Islet of Langerhans (tissue), 1 donor: ENCODE measurements at regions not wholly inside any gene's neighbourhood (a gene's known extent, or its start where the extent isn't known, plus 50 kb on each side); places are given as distances from the start of the nearest gene placed in this dataset.
"Not testable (repeated sequence)": the region's sequence is repeated elsewhere in the genome, so short reads cannot be mapped to it uniquely, and the experiment has no call there.

ENCODE experiments used
- FAIRE-seq: peaks from one replicate; lab custom pipeline; 2011; peaks lifted over from hg19 to GRCh38; lab: Jason Lieb, UNC

DNA sequence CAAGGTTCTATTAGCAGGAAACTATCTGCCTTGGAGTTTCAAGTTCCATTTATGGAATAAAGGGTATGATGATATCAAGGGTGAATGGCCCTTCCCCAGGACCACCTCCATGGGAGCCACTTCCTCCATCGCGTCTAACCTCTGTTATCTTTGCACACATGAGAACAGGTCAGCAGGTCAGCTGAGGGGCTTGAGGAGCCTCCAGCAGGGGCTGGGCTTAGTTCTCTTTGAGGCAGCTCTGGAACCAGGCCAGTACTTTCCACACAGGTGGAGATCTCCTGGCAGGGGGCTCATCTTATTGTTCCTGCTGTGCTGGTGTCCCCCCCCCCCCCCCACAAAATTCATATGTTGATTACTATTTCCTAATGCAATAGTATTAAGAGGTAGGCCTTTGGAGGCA lies 472.2 kb upstream of the ZMIZ1 start:
- FAIRE-seq = no peak

DNA sequence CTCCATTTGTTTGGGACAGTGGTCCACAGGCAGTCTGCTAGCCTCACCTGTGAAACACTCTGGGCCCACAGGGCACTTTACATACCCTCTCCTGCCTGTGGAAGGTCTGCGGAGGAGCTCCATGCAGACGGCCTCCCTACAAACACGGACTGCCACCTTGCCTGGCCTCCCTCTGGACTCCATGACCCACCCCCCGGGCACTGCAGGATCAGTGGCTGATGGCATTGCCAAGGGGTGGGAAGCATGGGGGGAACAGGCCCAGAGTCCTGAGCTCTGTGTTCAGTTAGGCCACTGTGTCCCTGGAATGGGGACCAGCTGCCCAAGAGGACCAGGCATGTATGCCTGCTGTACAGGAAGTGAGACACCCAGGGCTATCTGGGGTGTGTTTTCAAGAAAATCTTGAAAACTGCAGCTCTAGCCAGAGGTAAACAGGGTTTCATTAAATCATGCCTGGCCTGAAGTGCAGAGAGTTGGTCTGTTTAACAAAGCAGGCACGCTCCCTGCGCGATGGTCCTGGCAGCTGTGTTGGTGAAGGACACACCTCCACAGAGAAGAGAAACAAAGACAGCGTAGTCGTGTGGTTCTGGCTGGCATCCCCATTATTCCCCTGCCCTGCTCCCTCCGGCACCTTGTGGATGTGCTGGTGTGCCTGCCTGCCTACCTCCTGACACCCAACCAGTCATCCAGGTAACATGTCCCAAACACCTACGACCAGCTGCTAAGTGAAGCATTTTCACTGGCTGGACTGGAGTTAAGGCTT lies 470.8 kb upstream of the ZMIZ1 start:
- FAIRE-seq = no peak

DNA sequence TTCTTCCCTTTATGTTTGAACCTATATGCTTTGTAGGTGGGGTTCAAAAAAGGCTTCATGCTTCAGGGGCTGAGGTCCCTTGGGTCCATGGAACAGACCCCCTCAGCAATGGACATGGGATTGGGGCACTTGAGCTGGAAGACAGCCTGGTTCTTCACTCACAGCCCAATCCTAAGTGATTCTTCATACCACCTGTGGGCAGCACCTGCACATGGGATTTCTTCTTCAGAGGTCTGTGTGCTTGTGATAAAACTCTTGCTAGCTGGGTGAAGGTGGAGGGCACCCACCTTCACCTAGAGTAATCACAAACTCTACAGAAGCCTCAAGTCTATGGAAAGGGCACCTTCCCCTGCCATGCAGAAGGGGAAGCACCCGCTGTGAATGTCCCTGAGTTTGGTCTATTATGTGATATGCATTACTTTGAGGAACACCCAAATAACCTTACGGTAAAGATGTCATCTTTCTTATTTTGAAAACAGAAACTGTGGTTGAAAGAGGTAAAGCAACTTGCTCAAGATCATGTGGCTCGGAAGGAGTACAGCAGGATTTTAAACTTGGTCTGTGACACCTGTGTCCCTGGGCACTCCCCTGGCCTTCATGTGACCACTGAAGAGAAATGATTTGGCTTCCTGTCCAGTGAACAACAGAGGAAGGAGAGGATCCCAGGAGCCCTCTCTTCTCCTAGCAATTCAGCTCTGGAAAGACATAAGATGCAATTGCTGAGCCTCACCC lies 469.5 kb upstream of the ZMIZ1 start:
- FAIRE-seq = no peak

DNA sequence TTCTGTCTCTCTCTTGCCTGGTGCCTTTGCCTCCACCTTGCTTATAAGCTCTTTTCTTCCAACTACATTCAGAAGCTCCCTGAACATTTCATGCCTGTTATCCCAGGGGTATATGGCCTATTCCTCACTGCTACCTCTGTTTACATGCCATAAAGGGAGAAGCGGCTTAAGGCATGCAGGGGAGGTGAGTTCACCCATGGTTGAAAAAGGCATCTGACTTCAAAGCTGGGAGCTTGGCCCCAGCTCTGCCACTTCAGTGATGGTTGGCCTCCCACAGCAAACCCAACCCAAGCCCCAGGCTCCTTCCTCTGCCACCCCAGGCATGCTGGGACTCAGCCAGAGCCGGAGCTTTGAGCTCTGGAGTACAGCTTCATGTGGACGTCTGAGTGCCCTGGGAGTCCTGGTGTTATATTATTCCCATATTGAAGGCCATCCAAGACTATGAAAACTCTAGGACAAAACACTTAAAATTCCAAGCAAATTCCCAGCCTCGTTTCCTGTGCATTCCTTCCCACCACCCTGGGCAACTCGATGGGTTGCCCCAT lies 468.6 kb upstream of the ZMIZ1 start:
- no peak for FAIRE-seq

DNA sequence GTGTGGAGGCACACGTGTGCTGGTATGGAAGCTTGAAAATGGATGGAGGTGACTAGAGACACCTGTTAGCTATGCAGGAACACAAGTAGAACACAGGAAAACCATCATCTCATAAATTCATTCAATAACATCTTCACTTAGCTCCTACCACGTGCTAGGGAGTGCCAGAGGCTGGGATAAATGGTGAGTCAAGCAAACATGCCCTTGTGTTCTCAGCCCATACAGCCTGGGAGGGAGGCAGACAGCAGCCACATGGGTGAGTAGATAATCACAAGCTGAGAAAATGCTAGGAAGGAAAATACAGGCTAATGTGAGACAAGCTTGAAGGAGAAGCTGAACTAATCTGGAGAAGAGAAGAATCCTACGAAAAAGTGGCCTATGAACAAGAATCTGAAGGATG lies 468.0 kb upstream of the ZMIZ1 start:
- no peak for FAIRE-seq

DNA sequence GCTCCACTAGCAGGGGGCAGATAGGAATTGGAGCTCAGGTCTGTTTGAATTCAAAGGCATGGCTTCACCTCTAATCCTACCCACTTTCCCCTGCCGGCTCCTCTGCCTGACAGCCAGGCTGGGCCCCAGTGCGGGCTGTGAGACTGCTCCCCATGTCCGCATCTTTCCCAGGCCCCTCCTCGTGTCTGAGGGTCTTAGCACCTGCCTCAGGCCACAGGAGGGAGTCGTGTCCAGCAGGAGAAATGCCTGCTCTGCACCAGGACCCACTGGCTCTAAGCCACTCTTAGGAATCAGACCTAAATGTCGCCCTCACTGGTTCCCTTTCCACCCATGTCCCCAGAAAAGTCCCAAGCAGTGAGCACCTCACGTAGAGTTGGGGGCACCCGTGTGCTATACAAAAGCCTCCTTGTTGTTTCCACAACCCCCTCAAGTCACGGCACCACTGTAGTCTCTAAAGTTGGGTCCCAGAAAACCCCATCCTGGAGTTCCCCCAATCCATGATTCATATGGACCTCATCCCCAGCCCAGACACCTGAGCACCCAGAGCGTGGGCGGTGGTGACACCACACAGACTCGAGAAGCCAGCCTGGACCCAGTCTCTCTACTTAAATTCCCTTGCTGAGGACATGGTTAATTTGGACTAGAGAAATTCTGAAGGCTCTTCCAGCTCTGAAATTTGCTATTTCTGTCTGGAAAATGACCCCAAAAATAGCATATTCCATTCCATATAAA lies 466.4 kb upstream of the ZMIZ1 start:
- FAIRE-seq = no peak

DNA sequence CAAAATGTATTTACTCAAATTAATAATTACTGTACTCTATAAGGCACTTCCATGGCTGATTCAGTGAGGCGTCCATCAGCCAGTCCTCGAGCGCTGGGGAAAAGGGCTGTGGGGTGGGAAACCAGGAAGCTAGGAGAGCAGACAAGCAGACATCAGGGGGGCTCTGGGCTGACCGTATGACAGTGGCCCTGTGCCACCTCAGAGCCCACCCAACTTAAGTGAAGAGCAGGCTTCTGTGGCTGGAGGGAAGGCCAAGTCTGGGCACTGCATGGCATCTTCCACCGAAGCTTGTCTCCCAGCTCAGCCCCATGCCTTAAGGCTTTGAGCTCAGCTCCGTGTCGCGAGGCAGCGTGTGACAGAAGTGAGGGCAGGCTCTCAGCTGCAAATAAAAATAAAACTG lies 464.5 kb upstream of the ZMIZ1 start:
- FAIRE-seq = no peak

DNA sequence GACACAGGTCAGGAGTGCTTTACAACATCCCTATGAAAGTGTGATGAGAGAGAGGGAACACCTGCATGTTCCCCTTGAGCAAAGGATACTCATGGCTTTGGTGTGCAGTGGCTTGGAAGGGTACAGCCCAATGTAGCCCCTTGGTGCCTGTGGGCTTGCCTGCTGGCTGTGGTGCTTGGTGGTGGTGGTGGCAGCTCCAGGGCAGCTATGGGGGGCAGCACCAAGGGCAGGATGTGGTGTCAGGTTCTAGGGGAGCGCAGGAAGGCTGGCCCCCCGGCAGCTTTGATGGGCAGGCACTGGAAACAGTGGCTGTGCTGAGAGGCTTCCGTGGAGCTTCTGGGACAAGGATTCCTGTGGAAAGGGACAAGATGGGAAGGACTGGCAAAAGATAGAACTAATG lies 464.0 kb upstream of the ZMIZ1 start:
- no peak for FAIRE-seq

DNA sequence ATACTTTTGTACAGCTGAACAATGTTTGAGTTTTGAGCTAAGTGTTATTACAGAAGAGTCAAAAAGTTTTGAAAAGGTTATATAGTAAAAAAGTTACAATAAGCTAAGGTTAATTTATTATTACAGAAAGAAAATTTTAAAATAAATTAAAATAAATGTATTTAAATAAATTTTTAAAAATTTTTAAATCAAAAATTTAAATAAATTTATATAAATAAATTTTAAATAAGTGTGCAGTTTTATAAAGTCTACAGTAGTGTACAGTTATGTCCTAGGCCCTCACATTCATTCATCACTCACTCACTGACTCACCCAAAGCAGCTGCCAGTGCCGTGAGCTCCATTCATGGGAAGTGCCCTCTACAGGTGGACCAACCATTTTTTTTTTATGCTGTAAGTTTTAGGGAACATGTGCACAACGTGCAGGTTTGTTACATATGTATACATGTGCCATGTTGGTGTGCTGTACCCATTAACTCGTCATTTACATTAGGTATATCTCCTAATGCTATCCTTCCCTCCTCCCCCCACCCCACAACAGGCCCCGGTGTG lies 462.9 kb upstream of the ZMIZ1 start:
- FAIRE-seq = no peak

DNA sequence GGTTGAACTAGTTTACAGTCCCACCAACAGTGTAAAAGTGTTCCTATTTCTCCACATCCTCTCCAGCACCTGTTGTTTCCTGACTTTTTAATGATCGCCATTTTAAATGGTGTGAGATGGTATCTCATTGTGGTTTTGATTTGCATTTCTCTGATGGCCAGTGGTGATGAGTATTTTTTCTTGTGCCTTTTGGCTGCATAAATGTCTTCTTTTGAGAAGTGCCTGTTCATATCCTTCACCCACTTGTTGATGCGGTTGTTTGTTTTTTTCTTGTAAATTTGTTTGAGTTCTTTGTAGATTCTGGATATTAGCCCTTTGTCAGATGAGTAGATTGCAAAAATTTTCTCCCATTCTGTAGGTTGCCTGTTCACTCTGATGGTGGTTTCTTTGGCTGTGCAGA lies 462.0 kb upstream of the ZMIZ1 start:
- FAIRE-seq = not testable (repeated sequence)

DNA sequence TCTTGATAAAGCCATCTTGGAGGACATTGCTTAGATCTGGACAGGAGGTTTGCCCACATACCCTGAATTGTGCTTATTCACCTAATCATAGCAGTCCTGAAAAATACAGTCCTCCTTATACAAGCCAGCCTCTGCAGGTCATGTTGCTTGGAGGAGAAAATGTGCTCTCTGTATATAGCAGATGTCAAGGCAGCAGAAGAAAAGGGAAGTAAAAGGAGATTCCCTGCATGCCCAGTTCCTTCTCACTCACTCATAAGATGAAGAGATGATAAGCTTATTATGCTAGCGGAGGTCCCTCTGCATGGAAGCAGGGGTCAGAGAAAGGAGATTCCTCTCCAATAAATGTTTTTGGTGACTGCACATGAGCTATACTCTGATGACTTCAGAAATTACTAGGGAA lies 458.8 kb upstream of the ZMIZ1 start:
- FAIRE-seq = no peak

DNA sequence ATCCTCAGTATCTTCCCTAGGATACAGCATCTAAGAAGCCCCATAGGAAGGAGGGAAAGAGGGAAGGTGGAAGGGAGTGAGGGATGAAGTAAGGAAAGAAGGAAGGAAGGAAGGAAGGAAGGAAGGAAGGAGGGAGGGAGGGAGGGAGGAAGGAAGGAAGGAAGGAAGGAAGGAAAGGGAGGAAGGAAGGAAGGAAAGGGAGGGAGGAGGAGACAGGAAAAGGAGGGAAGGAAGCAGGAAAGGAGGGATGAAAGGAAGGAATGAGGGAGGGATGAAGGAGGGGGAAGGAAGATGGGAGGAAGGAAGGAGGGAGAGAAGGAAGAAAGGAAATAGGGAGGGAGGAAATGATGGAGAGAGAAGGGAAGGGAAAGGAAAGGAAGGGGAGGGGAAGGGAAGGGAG lies 455.6 kb upstream of the ZMIZ1 start:
- no peak for FAIRE-seq

DNA sequence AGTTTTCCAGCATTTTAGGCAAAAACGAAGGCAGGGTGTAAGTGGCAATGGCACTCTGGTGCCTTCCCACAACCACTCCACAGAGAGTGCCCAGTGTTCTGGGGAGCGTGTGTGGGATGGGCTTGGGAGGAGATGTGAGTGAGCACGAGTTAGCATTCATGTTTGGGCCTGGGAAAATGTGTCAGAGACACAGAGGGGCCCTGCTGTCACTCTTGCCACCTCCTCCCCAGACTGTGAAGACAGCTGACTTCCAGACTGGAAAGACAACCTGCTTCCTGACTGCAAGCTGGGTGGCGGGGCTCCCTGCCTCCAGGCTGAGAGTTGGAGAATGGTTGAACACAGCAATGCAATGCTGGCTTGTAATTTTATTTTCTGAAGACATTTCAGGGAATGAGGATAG lies 454.5 kb upstream of the ZMIZ1 start:
- FAIRE-seq = no peak

DNA sequence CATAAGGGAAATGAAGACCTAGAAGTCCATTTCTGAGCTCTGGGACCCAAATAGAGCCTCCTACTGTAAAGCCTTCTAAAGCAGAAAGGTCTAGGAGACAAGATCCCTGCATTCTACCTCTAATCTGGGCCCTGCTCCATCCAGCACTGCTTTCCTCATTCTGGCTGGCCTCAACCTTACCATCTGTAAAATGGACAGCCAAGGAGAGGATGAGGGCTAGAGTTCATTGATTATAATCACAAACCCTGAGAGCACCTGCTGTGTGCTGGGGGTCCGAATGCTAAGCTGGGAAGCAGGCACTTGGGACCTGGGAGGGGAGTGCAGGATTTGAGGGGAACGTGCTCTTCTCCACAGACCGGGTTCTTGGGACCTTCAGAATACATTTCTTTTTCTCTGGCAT lies 454.0 kb upstream of the ZMIZ1 start:
- no peak for FAIRE-seq

DNA sequence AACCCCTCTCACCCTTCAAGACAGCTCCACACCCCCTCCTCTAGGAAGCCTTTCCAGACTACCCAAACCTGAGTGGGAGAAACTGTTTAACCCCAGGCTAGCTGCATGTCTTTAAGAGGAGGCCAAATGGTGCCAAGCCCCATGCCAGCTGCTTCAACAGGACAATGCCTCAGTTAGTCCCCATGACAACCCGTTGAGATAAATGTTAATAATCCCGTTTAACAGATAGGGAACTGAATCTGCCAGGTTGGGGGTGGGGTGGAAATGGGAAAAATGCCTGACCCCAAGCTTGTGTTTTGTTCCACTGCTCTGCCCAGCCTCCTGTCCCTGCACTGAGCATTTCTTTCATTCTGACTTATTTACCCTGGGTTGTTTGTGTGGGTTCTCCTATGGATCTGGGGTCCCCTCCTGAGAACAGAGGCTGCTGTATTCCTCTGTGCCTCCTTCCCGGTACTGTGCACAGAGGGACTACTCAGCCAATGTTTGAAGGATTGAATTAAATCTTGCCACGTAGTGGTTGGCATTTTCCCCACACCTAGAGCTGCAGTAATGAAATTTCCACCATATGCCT lies 452.6 kb upstream of the ZMIZ1 start:
- FAIRE-seq = no peak

DNA sequence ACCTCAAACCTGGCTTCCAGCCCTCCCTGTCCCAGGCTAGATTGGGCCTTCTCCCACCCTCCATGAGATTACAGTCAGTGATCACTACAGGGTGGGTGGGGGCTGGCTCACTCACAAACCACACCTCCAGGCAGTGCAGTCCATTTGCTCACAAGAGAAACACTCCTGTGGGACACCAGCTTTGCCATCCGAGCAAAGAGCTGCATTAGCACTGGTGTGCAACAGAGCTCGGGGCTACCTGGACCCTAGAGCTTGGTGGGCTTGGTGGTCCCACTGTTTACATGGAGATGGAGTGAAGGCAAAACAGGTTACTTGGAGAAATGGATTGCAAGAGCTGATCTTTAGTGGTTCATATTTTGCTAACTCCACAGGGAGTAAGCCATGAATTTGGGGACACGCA lies 451.7 kb upstream of the ZMIZ1 start:
- no peak for FAIRE-seq

DNA sequence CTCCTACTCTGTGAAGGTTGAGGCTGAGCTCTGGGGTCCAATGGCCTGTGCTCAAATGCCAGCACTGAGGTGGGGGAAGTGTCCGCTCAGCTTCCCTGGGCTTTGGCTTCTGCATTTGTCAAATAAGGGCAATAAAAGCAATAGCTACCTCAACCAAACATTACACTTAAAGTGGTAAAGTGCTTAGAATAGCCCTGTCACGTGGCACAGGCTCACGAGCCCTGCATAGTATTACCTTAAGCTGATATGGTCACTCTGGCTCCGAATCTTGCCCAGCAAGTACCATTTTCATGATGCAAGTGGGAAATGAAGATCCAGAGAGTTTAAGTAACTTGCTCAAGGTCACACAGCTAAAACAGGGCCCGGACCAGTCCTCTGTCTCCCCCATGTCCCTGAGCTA lies 451.1 kb upstream of the ZMIZ1 start:
- FAIRE-seq = no peak

DNA sequence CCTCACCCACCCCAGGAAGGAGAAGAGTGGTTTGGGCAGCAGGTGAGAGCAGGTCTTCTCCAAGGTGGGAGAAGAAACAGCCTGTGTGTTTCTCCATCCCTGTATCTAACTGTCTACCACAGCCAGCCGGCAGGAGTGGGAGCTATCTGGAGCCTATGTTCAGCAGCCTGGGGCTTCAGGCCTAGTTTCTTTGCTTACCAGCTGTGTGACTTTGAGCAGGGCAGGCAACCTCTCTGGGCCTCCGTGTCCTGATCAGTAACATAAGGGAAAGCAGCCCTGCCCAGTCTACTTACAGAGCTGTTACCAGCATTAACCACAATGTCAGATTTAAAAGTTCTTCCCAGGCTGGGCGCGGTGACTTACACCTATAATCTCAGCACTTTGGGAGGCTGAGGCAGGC lies 450.7 kb upstream of the ZMIZ1 start:
- FAIRE-seq = no peak

DNA sequence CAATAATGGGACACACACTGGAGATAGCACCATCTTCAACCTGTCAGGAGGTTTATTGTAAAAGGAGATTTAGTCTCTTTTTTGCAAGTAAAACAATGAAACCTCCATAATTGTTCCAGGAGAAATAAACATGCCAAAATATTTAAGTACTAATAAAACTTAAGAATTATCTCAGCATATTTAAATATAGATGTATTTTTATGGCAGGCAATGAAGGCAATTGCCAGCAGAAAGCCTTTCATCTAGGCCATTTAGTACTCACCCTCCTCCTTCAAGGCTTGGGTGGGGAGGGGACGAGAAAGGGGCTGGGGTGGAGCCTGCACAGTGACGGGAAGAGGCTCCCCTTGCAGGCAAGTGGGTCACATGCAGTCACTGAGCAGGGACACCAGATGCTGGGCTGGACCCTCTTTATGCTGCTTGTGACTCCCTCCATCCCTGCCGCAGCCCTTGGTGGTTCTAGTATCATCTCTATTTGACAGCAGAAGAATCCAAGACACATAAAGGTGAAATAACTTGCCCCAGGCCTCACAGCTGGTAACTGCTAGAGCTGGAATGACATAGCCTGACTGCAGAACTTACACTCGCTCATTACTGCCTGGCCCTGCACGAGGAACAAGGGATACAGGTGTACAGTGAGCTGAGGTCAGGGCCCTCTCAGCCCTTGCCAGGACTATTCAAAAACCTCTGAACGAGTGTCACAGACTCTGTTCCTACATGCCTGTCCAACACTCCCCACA lies 449.5 kb upstream of the ZMIZ1 start:
- FAIRE-seq = no peak

DNA sequence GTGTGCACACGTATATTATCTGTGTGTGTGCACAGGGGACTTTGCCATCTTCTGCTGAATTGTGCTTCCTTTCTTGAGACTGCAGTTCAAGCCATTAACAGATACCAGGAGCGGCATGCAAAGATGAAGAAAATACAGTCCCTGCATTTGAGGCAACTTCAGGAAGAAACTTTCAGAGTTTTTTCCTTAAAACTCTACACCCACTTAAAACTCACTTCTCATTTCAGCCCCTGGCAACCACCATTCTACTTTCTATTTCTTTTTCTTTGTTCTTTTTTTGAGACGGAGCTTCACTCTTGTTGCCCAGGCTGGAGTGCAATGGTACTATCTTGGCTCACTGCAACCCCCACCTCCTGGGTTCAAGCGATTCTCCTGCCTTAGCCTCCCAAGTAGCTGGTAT lies 448.9 kb upstream of the ZMIZ1 start:
- FAIRE-seq = no peak

DNA sequence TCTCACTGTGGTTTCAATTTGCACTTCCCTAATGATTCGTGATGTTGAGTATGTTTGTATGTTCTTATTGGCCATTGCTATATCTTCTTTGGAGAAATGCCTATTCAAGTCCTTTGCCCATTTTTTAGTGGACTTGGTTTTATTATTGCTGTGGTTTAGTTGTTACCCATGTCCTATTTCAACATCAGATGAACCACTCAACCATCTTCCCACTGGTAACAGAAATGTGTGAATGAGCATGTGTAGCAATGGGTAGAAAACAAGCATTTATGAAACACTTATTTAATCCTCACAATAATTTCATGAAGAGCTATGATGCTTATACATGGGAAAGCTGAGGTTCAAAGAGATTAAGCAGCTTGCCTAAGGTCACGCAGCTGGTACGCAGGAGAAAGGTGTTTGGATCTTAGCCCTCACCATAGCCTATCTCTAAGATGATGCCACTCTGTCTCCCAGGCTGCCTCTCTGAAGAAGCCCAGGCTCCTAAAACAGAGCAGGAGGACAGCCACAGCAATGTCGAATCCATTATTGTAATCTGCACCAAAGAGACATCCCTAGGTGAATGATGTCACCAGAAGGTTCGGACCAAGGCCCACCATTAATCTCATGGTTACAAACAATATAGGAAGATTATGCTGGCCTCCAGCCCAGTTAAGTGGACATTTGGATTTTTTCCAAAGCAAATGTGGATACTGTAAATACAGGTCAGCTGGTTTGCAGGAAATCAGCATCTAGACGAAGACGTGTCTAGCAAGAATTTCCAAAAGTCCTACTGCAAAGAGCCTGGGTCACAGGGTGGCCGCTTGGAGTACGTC lies 447.6 kb upstream of the ZMIZ1 start:
- FAIRE-seq = peak; percentile 97
